Right lobe of liver (tissue), 6 donors: ENCODE measurements at regions not wholly inside any gene's neighbourhood (a gene's known extent, or its start where the extent isn't known, plus 50 kb on each side); places are given as distances from the start of the nearest gene placed in this dataset.

Experiments used
- ATAC-seq, 4 donors: fragments of 200-7000 bp; cut with Tn5 transposase; one replicate each; pipeline ENCODE4 v1.9.1; 2020; ENCODE audit warnings: mild to moderate bottlenecking in 4 of 4, moderate library complexity in 4 of 4
- DNase-seq, 3 donors: peaks; one replicate each; pipeline ENCODE4 v3.0.0-alpha.2; 2020
- H3K27ac ChIP-seq, 3 donors: fragments of 200-600 bp; one replicate each; pipeline ENCODE4 v1.8.0; 2022
- H3K27me3 ChIP-seq, 2 donors: fragments of 200-600 bp; one replicate each; pipeline ENCODE4 v1.8.0; 2022
- H3K36me3 ChIP-seq, 4 donors: fragments of 200-600 bp; sonication (generic) in 1 of 4; one replicate each; pipeline versions ENCODE4 v1.5.1 to v1.8.0; 2017 to 2022; ENCODE audit warnings: control low read depth in 1 of 4
- H3K4me1 ChIP-seq, 4 donors: fragments of 200-600 bp; sonication (generic) in 1 of 4; one replicate each; pipeline versions ENCODE4 v1.5.1 to v1.8.0; 2017 to 2022; ENCODE audit warnings: control low read depth in 1 of 4
- H3K4me3 ChIP-seq, 3 donors: fragments of 200-600 bp; one replicate each; pipeline ENCODE4 v1.8.0; 2022
- H3K9me3 ChIP-seq, 4 donors: fragments of 200-600 bp; sonication (generic) in 1 of 4; one replicate each; pipeline versions ENCODE4 v1.5.1 to v1.8.0; 2017 to 2022; ENCODE audit warnings: control low read depth in 1 of 4
- CTCF ChIP-seq, 4 donors: fragments of 200-600 bp in 3 of 4; fragments of 450-650 bp in 1 of 4; IDR thresholded peaks; one replicate each; pipeline versions ENCODE4 v1.5.1 to v1.8.0; 2016 to 2022; ENCODE audit warnings: antibody characterized with exemption in 4 of 4, mild to moderate bottlenecking in 2 of 4
- POLR2A ChIP-seq: fragments of 450-650 bp; IDR thresholded peaks from one replicate; pipeline ENCODE4 v1.6.1; 2017; ENCODE audit warnings: antibody characterized with exemption, mild to moderate bottlenecking
- WGBS: methylation state at CpG from one replicate; pipeline ENCODE4 v1.1.6; 2018; ENCODE audit warnings: low coverage, low lambda C conversion rate; ENCODE audit not compliant: insufficient coverage; ENCODE audit errors: missing lambda C conversion rate; 5-methylcytosine and 5-hydroxymethylcytosine counted together
- intact Hi-C, 2 donors: fragments of 100-400 bp; cut with DNase I; formaldehyde crosslinking; loops; one replicate each; pipeline versions ENCODE4 v1.11.2 to v1.14.1; 2022
- donor health status: DM: no; HTN: yes; CAD: no.
- donor health status: DM: no; HTN: no; CAD: no.
- donor health status: DM: no; HTN: no; CAD: no.
- donor health status: DM: no; HTN: yes; CAD: no.
- donor health status: DM: no; HTN: yes; CAD: no.

- H3K27me3 ChIP-seq: no peaks in the 10 kb centered on the region
- no peak overlapping the region for H3K27ac ChIP-seq
- H3K9me3 ChIP-seq: peaks cover 0 to 4% (median 0%) of the 10 kb centered on the region in 4 donors
- TF ChIP-seq CTCF (IDR thresholded peaks at IDR 0.05): no peak
- no peak for TF ChIP-seq POLR2A
- intact Hi-C loops: no loop called here
- ATAC-seq (no peak), DNase-seq (no peak)
- no peaks in the 10 kb centered on the region for H3K4me1 ChIP-seq
- no peak overlapping the region for H3K4me3 ChIP-seq
- no peaks in the 10 kb centered on the region for H3K36me3 ChIP-seq
Measured at GRCh38 chr7:95700917-95701316, 71.4 kb upstream of the DYNC1I1 start.

- H3K36me3 ChIP-seq: no peaks in the 10 kb centered on the region
- no peak overlapping the region for H3K27ac ChIP-seq
- WGBS: 63% methylated on average over 2 of the region's 2 CpGs
- ATAC-seq: no peak
- H3K27me3 ChIP-seq: peaks cover 0 to 2% of the 10 kb centered on the region in 2 donors
- intact Hi-C loops: no loop called here
- no peaks in the 10 kb centered on the region for H3K9me3 ChIP-seq
- H3K4me3 ChIP-seq: no peak overlapping the region
- no peak for DNase-seq
- TF ChIP-seq POLR2A: no peak
- TF ChIP-seq CTCF (IDR thresholded peaks at IDR 0.05): no peak
- H3K4me1 ChIP-seq: no peaks in the 10 kb centered on the region
Measured at GRCh38 chr7:95694334-95694733, 78.0 kb upstream of the DYNC1I1 start.

- Histone ChIP-seq H3K27ac (no peak overlapping the region), H3K9me3 (no peaks in the 10 kb centered on the region), H3K4me3 (no peak overlapping the region), H3K36me3 (no peaks in the 10 kb centered on the region), H3K27me3 (peaks cover 0 to 2% of the 10 kb centered on the region in 2 donors), H3K4me1 (no peaks in the 10 kb centered on the region)
- ATAC-seq (no peak), DNase-seq (no peak)
- TF ChIP-seq CTCF (IDR thresholded peaks at IDR 0.05) (no peak), POLR2A (no peak)
- WGBS: 74% methylated on average over 5 of the region's 5 CpGs
- intact Hi-C loops: no loop called here
Measured at GRCh38 chr7:95693551-95694333, 78.6 kb upstream of the DYNC1I1 start.

- H3K27me3 ChIP-seq: peaks cover 0 to 2% of the 10 kb centered on the region in 2 donors
- DNase-seq (no peak), ATAC-seq (no peak)
- no peaks in the 10 kb centered on the region for H3K9me3 ChIP-seq
- no peaks in the 10 kb centered on the region for H3K4me1 ChIP-seq
- no peak overlapping the region for H3K4me3 ChIP-seq
- intact Hi-C loops: no loop called here
- H3K36me3 ChIP-seq: no peaks in the 10 kb centered on the region
- H3K27ac ChIP-seq: no peak overlapping the region
- WGBS: 59% methylated on average over 4 of the region's 4 CpGs
- TF ChIP-seq CTCF (IDR thresholded peaks at IDR 0.05) (no peak), POLR2A (no peak)
Measured at GRCh38 chr7:95691464-95691863, 80.9 kb upstream of the DYNC1I1 start.
